ENCODE measurements at regions not wholly inside any gene's neighbourhood (a gene's known extent, or its start where the extent isn't known, plus 50 kb on each side); places are given as distances from the start of the nearest gene placed in this dataset.

DNA sequence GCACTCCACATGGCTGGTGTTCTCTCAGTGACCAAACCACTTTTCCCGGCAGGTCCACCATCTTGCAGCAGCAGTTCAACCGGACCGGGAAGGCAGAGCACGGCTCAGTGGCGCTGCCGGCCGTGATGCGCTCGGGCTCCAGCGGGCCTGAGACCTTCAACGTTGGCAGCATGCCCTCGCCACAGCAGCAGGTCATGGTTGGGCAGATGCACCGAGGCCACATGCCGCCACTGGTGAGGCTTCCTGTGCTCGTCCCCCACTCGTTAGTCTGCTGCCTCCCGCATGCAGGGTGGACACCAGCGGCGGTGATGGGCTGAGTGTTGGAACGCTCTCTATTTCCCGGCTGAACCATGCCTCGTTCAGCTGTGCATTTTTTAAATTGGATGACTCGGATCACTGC, 344.9 kb upstream of the TPM1 start:
- TF ChIP-seq, protein P1, sequence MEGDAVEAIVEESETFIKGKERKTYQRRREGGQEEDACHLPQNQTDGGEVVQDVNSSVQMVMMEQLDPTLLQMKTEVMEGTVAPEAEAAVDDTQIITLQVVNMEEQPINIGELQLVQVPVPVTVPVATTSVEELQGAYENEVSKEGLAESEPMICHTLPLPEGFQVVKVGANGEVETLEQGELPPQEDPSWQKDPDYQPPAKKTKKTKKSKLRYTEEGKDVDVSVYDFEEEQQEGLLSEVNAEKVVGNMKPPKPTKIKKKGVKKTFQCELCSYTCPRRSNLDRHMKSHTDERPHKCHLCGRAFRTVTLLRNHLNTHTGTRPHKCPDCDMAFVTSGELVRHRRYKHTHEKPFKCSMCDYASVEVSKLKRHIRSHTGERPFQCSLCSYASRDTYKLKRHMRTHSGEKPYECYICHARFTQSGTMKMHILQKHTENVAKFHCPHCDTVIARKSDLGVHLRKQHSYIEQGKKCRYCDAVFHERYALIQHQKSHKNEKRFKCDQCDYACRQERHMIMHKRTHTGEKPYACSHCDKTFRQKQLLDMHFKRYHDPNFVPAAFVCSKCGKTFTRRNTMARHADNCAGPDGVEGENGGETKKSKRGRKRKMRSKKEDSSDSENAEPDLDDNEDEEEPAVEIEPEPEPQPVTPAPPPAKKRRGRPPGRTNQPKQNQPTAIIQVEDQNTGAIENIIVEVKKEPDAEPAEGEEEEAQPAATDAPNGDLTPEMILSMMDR (conservative IDR thresholded peaks at IDR 0.05; ENCODE audit: low read depth, low read length), result no peak
- TF ChIP-seq EZH2 (IDR thresholded peaks at IDR 0.05; ENCODE audit: borderline replicate concordance, low read depth, low read length, poor library complexity, severe bottlenecking), result no peak

All from A673 (cell line).